Endothelial cell of umbilical vein (primary cell): ENCODE measurements at regions not wholly inside any gene's neighbourhood (a gene's known extent, or its start where the extent isn't known, plus 50 kb on each side); places are given as distances from the start of the nearest gene placed in this dataset.

ENCODE experiments used
- BruUV-seq: library from RNA; stranded (reverse); fragments of 400-500 nt; replicated peaks from 2 replicates; lab custom pipeline; 2021; lab: Mats Ljungman, UMichigan
- CTCF ChIA-PET: fragments of 300-600, 350-600 bp; sonication (Branson Sonifier 250); formaldehyde crosslinking; loops from one replicate; lab custom pipeline; 2021; ENCODE audit warnings: antibody characterized with exemption, inconsistent platforms; lab: Charles Lee
- POLR2A ChIA-PET: fragments of 300-600, 350-600 bp; sonication (Branson Sonifier 250); formaldehyde crosslinking; loops from one replicate; lab custom pipeline; 2021; ENCODE audit warnings: antibody characterized with exemption, inconsistent platforms; lab: Charles Lee
- DNase-seq: peaks from one replicate; pipeline ENCODE4 v3.0.0-alpha.2; 2011; ENCODE audit warnings: low read depth, low spot score
- FAIRE-seq: peaks from 2 replicates; lab custom pipeline; 2011; peaks lifted over from hg19 to GRCh38; lab: Jason Lieb, UNC
- H2AFZ ChIP-seq: 2 replicates; pipeline ENCODE4 v1.6.0; 2012; ENCODE audit warnings: low read depth, low read length, control low read depth, inconsistent platforms
- H3K27ac ChIP-seq: 2 replicates; pipeline ENCODE4 v1.5.1; 2011; ENCODE audit warnings: low read depth, mild to moderate bottlenecking, control low read depth, low read length, moderate library complexity; ENCODE audit not compliant: insufficient read depth
- H3K27me3 ChIP-seq, 2 experiments: 2 replicates each; pipeline versions ENCODE4 v1.6.0 to v1.6.1; 2011; ENCODE audit warnings: low read length in 2 of 2, mixed read lengths in 1 of 2; ENCODE audit not compliant: control insufficient read depth in 2 of 2, insufficient read depth in 2 of 2
- H3K36me3 ChIP-seq, 2 experiments: 2 replicates in 1 of 2; 3 replicates in 1 of 2; pipeline ENCODE4 v1.5.1; 2011; ENCODE audit warnings: low read length in 2 of 2, mild to moderate bottlenecking in 1 of 2, moderate library complexity in 1 of 2; ENCODE audit not compliant: control insufficient read depth in 2 of 2, insufficient read depth in 2 of 2; ENCODE audit errors: extremely low read depth in 1 of 2
- H3K4me1 ChIP-seq: 3 replicates; pipeline ENCODE4 v1.5.1; 2011; ENCODE audit warnings: mild to moderate bottlenecking, low read length; ENCODE audit not compliant: control insufficient read depth, insufficient read depth; ENCODE audit errors: extremely low read depth
- H3K4me2 ChIP-seq: 2 replicates; pipeline ENCODE4 v1.6.1; 2011; ENCODE audit warnings: low read length, control low read depth, mixed read lengths; ENCODE audit not compliant: insufficient read depth
- H3K4me3 ChIP-seq, 3 experiments: fragments of 200-600 bp in 1 of 3; sonication (generic), shearing (Covaris generic) in 1 of 3; replicated peaks in 1 of 3; 2 replicates each; pipeline ENCODE4 v1.5.1; 2011 to 2016; ENCODE audit warnings: control low read depth in 3 of 3, low read length in 3 of 3, mild to moderate bottlenecking in 2 of 3, inconsistent platforms in 1 of 3, low read depth in 1 of 3, moderate library complexity in 1 of 3; ENCODE audit not compliant: insufficient read depth in 1 of 3
- H3K79me2 ChIP-seq: 2 replicates; pipeline ENCODE4 v1.6.0; 2012; ENCODE audit warnings: low read length, inconsistent platforms; ENCODE audit not compliant: control insufficient read depth, insufficient read depth
- H3K9ac ChIP-seq: replicated peaks from 2 replicates; pipeline ENCODE3; 2011; ENCODE audit warnings: low read length, control low read depth; ENCODE audit not compliant: insufficient read depth; ENCODE audit errors: extremely low read depth
- H3K9me1 ChIP-seq: replicated peaks from 3 replicates; pipeline ENCODE4 v1.6.0; 2011; ENCODE audit warnings: mild to moderate bottlenecking, low read length; ENCODE audit not compliant: control insufficient read depth, insufficient read depth; ENCODE audit errors: extremely low read depth
- H3K9me3 ChIP-seq: replicated peaks from 2 replicates; pipeline ENCODE4 v1.5.1; 2012; ENCODE audit warnings: low read length, inconsistent platforms; ENCODE audit not compliant: control insufficient read depth, insufficient read depth
- H4K20me1 ChIP-seq: replicated peaks from 2 replicates; pipeline ENCODE3; 2011; ENCODE audit warnings: mild to moderate bottlenecking, low read length; ENCODE audit not compliant: control insufficient read depth, insufficient read depth; ENCODE audit errors: extremely low read depth
- CTCF ChIP-seq, 2 donors: IDR thresholded peaks; 1 replicate in 1 of 2; 2 replicates in 1 of 2; pipeline ENCODE4 v1.5.1; 2011; ENCODE audit warnings: low read length in 2 of 2, mild to moderate bottlenecking in 2 of 2, moderate library complexity in 2 of 2, control low read depth in 1 of 2, inconsistent platforms in 1 of 2, low read depth in 1 of 2; ENCODE audit not compliant: insufficient read depth in 1 of 2; ENCODE audit errors: extremely low read depth in 1 of 2
- EZH2 ChIP-seq: IDR thresholded peaks from 2 replicates; pipeline ENCODE4 v1.6.1; 2012; ENCODE audit warnings: borderline replicate concordance, low read depth, mild to moderate bottlenecking, moderate library complexity, low read length, inconsistent platforms; ENCODE audit not compliant: severe bottlenecking
- FOS ChIP-seq: IDR thresholded peaks from 2 replicates; pipeline ENCODE4 v1.6.1; 2011; ENCODE audit warnings: mild to moderate bottlenecking, low read length, moderate library complexity, borderline replicate concordance; ENCODE audit not compliant: insufficient read depth
- GATA2 ChIP-seq: IDR thresholded peaks from 2 replicates; pipeline ENCODE4 v1.7.0; 2011; ENCODE audit warnings: low read depth, mild to moderate bottlenecking, moderate library complexity, mixed read lengths, low read length; ENCODE audit not compliant: insufficient read length, insufficient read depth
- JUN ChIP-seq: IDR thresholded peaks from 2 replicates; pipeline ENCODE4 v1.6.1; 2011; ENCODE audit warnings: borderline replicate concordance, low read depth; ENCODE audit not compliant: insufficient read length, insufficient read depth
- MYC ChIP-seq: IDR thresholded peaks from one replicate; pipeline ENCODE4 v1.6.1; 2011; ENCODE audit warnings: mild to moderate bottlenecking, low read depth, low read length
- POLR2A ChIP-seq: IDR thresholded peaks from 2 replicates; pipeline ENCODE4 v1.6.1; 2012; ENCODE audit warnings: low read depth, mild to moderate bottlenecking, control low read depth, low read length
- dilution Hi-C: fragments of 300-500 bp; cut with MboI; formaldehyde crosslinking; loops from one replicate; pipeline ENCODE4 v1.15.0; 2019; ENCODE audit warnings: low sequenced_read_pairs; ENCODE audit not compliant: extremely low pct_ligation_motif_present
- intact Hi-C: fragments of 100-400 bp; cut with micrococcal nuclease; formaldehyde crosslinking; loops from one replicate; pipeline ENCODE4 v1.10.0; 2022

- peak overlapping the region; percentile 37 for H2AFZ ChIP-seq
- H3K4me3 ChIP-seq: no peak overlapping the region
- no peaks in the 10 kb centered on the region for H4K20me1 ChIP-seq
- H3K4me1 ChIP-seq: no peaks in the 10 kb centered on the region
- dilution Hi-C loops: no loop called here
- no peak overlapping the region for H3K4me2 ChIP-seq
- DNase-seq (no peak), FAIRE-seq (no peak)
- H3K79me2 ChIP-seq: no peaks in the 10 kb centered on the region
- H3K9me3 ChIP-seq: no peaks in the 10 kb centered on the region
- ChIA-PET POLR2A (no interaction called here), CTCF (no interaction called here)
- no peak overlapping the region for H3K27ac ChIP-seq
- no peaks in the 10 kb centered on the region for H3K9me1 ChIP-seq
- H3K27me3 ChIP-seq: no peaks in the 10 kb centered on the region
- no TSS peak for BruUV-seq
- H3K36me3 ChIP-seq: no peaks in the 10 kb centered on the region
- intact Hi-C loops: no loop called here
- H3K9ac ChIP-seq: no peak overlapping the region
- no peak for TF ChIP-seq MYC
- TF ChIP-seq POLR2A: no peak
Observed at GRCh38 chr5:99636663-99637062, 707.9 kb upstream of the CHD1 start.

- Histone ChIP-seq H3K4me1 (no peaks in the 10 kb centered on the region), H2AFZ (no peak overlapping the region), H4K20me1 (no peaks in the 10 kb centered on the region), H3K36me3 (no peaks in the 10 kb centered on the region), H3K4me2 (no peak overlapping the region), H3K9me1 (no peaks in the 10 kb centered on the region), H3K9me3 (no peaks in the 10 kb centered on the region), H3K27me3 (no peaks in the 10 kb centered on the region), H3K27ac (no peak overlapping the region), H3K79me2 (no peaks in the 10 kb centered on the region), H3K4me3 (no peak overlapping the region), H3K9ac (no peak overlapping the region)
- no peak for TF ChIP-seq MYC
- TF ChIP-seq POLR2A: no peak
- TF ChIP-seq GATA2: no peak
- no peak for TF ChIP-seq EZH2
- no peak for TF ChIP-seq FOS
- TF ChIP-seq CTCF (IDR thresholded peaks at IDR 0.05; ENCODE audit: extremely low read depth in 1 of 2, insufficient read depth in 1 of 2, low read depth in 1 of 2, low read length in 2 of 2): no peak
- TF ChIP-seq JUN: no peak
- CTCF ChIA-PET: no interaction called here
- FAIRE-seq (no peak), DNase-seq (no peak)
- POLR2A ChIA-PET: no interaction called here
- BruUV-seq: no TSS peak
- intact Hi-C loops: no loop called here
- dilution Hi-C loops: no loop called here
Observed at GRCh38 chr5:99621772-99622681, 693.2 kb upstream of the CHD1 start.
